ENCODE measurements at regions not wholly inside any gene's neighbourhood (a gene's known extent, or its start where the extent isn't known, plus 50 kb on each side); places are given as distances from the start of the nearest gene placed in this dataset.

DNA sequence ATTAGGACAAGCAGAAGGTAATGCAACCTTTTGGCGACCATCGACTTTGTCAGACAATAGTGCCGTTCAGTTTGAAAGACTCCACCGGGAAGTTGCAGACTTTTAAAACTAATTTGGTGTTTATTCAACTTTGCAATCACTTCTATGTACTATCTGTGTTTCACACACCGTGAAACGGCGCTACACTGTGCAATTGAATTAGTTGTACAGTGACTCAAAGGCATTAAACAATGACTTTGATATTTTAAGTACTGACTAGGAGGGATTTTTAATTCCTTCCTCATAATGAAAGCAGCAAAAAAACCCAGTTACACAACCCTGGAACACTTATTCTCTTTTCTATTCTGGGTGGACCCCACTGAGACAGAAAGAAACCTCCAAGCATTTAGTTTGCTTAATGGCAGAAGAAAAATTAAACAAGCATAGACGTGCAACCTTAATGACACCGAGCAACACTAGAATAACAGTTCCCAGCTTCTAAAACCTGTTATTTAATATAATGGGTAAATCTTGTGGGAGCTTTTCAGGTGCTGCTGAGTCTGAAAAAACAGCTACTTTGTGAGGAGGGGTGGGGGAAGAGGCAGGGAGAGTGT lies 176.8 kb downstream of the LMO4 start:
- no peak for TF ChIP-seq EZH2 (IDR thresholded peaks at IDR 0.05; ENCODE audit: low read length, unreplicated experiment)
- TF ChIP-seq, protein P1, sequence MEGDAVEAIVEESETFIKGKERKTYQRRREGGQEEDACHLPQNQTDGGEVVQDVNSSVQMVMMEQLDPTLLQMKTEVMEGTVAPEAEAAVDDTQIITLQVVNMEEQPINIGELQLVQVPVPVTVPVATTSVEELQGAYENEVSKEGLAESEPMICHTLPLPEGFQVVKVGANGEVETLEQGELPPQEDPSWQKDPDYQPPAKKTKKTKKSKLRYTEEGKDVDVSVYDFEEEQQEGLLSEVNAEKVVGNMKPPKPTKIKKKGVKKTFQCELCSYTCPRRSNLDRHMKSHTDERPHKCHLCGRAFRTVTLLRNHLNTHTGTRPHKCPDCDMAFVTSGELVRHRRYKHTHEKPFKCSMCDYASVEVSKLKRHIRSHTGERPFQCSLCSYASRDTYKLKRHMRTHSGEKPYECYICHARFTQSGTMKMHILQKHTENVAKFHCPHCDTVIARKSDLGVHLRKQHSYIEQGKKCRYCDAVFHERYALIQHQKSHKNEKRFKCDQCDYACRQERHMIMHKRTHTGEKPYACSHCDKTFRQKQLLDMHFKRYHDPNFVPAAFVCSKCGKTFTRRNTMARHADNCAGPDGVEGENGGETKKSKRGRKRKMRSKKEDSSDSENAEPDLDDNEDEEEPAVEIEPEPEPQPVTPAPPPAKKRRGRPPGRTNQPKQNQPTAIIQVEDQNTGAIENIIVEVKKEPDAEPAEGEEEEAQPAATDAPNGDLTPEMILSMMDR (conservative IDR thresholded peaks at IDR 0.05; ENCODE audit: low read depth, low read length): no peak

All from PC-3 (cell line).